ENCODE measurements at regions not wholly inside any gene's neighbourhood (a gene's known extent, or its start where the extent isn't known, plus 50 kb on each side); places are given as distances from the start of the nearest gene placed in this dataset.

GRCh38 chr14:84969501-84969900, 560.4 kb upstream of the FLRT2 start:
- TF ChIP-seq POLR2A (IDR thresholded peaks at IDR 0.05) (no peak), CTCF (IDR thresholded peaks at IDR 0.05) (no peak), POLR2AphosphoS5 (IDR thresholded peaks at IDR 0.05; ENCODE audit: insufficient read depth in 1 of 2, low read depth in 1 of 2) (no peak)

Measured in vagina (tissue), 2 donors.